22Rv1 (cell line): ENCODE measurements at regions not wholly inside any gene's neighbourhood (a gene's known extent, or its start where the extent isn't known, plus 50 kb on each side); places are given as distances from the start of the nearest gene placed in this dataset.

ENCODE experiments used
- ZFX ChIP-seq: fragments of 450-650 bp; IDR thresholded peaks from 2 replicates; pipeline ENCODE4 v1.6.1; 2017; ENCODE audit warnings: antibody characterized with exemption, borderline replicate concordance
- TF ChIP-seq, protein P1 (sequence below): fragments of 450-650 bp; IDR thresholded peaks from 2 replicates; pipeline ENCODE4 v1.5.1; 2017; ENCODE audit warnings: mild to moderate bottlenecking

DNA sequence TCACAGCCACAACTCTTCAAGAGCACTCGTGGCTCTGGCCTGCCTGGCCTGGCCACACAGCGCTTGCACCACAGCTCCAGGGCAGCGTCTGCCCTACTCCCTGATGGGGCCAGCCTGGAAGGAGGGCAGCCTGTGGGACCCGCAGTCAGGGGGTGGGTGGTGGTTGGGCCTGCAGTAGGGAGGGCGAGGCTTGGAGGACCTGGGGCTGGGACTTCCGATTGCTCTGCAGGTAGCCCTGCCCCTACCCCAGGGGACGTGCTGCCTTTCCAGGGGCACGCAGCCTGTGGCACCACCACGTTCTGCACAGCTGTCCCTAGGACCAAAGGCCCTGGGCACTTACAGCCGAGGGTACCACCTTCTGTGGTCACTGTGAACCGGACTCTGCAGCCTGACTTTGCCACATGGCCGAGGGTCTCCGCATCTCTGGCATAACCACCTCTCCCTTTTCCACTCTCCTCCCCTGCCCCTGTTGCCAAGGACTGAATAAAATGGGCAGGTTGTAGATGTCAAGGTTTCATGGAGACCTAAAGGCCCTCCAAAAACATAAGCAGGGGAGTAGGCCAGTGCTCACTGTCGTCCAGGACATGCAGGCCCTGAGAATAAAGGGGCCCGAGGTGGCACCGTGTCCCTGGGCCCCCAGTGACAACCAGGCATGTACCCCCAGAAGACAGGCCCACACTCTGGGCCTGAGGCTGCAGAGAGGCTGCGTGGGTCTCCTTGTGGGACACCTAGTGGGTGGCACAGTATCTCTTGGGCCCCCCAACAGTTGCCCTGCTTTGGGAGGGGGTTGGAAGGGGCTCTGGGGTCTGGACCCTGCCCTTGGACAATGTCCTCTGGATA is 87.3 kb downstream of the INHBB start:
- TF ChIP-seq, protein P1, sequence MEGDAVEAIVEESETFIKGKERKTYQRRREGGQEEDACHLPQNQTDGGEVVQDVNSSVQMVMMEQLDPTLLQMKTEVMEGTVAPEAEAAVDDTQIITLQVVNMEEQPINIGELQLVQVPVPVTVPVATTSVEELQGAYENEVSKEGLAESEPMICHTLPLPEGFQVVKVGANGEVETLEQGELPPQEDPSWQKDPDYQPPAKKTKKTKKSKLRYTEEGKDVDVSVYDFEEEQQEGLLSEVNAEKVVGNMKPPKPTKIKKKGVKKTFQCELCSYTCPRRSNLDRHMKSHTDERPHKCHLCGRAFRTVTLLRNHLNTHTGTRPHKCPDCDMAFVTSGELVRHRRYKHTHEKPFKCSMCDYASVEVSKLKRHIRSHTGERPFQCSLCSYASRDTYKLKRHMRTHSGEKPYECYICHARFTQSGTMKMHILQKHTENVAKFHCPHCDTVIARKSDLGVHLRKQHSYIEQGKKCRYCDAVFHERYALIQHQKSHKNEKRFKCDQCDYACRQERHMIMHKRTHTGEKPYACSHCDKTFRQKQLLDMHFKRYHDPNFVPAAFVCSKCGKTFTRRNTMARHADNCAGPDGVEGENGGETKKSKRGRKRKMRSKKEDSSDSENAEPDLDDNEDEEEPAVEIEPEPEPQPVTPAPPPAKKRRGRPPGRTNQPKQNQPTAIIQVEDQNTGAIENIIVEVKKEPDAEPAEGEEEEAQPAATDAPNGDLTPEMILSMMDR, result no peak
- no peak for TF ChIP-seq ZFX
